ENCODE measurements at regions not wholly inside any gene's neighbourhood (a gene's known extent, or its start where the extent isn't known, plus 50 kb on each side); places are given as distances from the start of the nearest gene placed in this dataset.

GRCh38 chrX:17990532-17990931, 129.4 kb upstream of the RAI2 start:
- no peak overlapping the region for H3K27ac ChIP-seq (ENCODE audit: extremely low read depth, low read depth, low read length)
- BruUV-seq (replicated peaks), result no TSS peak
- H2AFZ ChIP-seq (ENCODE audit: low read depth, low read length), result no peak overlapping the region
- H3K9ac ChIP-seq (ENCODE audit: insufficient read depth in 1 of 2, low read depth in 2 of 2, low read length in 2 of 2), result no peak overlapping the region
- H3K4me1 ChIP-seq (replicated peaks in 1 of 2; ENCODE audit: control insufficient read depth in 2 of 2, insufficient read depth in 2 of 2, low read length in 2 of 2), result no peaks in the 10 kb centered on the region
- H3K4me3 ChIP-seq, result no peak overlapping the region
- intact Hi-C loops (cut with micrococcal nuclease) (no loop called here), in situ Hi-C loops (cut with MboI) (no loop called here)
- TF ChIP-seq ZNF384 (IDR thresholded peaks at IDR 0.05; ENCODE audit: low read depth, low read length) (no peak), KLF6 (CRISPR knock-in tag; IDR thresholded peaks at IDR 0.05; ENCODE audit: borderline replicate concordance) (no peak), EHMT2 (IDR thresholded peaks at IDR 0.05) (no peak), ZBTB7A (IDR thresholded peaks at IDR 0.05; ENCODE audit: borderline replicate concordance, control insufficient read depth, low read depth, low read length) (no peak), ZNF511 (CRISPR knock-in tag; IDR thresholded peaks at IDR 0.05) (no peak), ARID2 (IDR thresholded peaks at IDR 0.05) (no peak), TSC22D4 (tag; IDR thresholded peaks at IDR 0.05) (no peak), ILF3 (IDR thresholded peaks at IDR 0.05; ENCODE audit: borderline replicate concordance) (no peak), ZNF239 (CRISPR knock-in tag; IDR thresholded peaks at IDR 0.05) (no peak), POU5F1 (IDR thresholded peaks at IDR 0.05; ENCODE audit: borderline replicate concordance, low read depth, low read length, partially characterized antibody) (no peak), NFIX (CRISPR knock-in tag; IDR thresholded peaks at IDR 0.05; ENCODE audit: low read depth) (no peak), VEZF1 (CRISPR knock-in tag; IDR thresholded peaks at IDR 0.05) (no peak), HDGF (IDR thresholded peaks at IDR 0.05) (no peak), ZNF134 (CRISPR knock-in tag; conservative IDR thresholded peaks at IDR 0.05) (no peak)
- TF ChIP-seq, protein P1, sequence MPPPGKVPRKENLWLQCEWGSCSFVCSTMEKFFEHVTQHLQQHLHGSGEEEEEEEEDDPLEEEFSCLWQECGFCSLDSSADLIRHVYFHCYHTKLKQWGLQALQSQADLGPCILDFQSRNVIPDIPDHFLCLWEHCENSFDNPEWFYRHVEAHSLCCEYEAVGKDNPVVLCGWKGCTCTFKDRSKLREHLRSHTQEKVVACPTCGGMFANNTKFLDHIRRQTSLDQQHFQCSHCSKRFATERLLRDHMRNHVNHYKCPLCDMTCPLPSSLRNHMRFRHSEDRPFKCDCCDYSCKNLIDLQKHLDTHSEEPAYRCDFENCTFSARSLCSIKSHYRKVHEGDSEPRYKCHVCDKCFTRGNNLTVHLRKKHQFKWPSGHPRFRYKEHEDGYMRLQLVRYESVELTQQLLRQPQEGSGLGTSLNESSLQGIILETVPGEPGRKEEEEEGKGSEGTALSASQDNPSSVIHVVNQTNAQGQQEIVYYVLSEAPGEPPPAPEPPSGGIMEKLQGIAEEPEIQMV (tag; conservative IDR thresholded peaks at IDR 0.05; ENCODE audit: low read depth), result no peak
- TF ChIP-seq, protein P2, sequence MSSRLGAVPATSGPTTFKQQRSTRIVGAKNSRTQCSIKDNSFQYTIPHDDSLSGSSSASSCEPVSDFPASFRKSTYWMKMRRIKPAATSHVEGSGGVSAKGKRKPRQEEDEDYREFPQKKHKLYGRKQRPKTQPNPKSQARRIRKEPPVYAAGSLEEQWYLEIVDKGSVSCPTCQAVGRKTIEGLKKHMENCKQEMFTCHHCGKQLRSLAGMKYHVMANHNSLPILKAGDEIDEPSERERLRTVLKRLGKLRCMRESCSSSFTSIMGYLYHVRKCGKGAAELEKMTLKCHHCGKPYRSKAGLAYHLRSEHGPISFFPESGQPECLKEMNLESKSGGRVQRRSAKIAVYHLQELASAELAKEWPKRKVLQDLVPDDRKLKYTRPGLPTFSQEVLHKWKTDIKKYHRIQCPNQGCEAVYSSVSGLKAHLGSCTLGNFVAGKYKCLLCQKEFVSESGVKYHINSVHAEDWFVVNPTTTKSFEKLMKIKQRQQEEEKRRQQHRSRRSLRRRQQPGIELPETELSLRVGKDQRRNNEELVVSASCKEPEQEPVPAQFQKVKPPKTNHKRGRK (tag; IDR thresholded peaks at IDR 0.05), result no peak
- DNase-seq (ENCODE audit: extremely low read depth in 1 of 4, low spot score in 3 of 4) (no peak), ATAC-seq (no peak), FAIRE-seq (no peak)
- H4K20me1 ChIP-seq (replicated peaks; ENCODE audit: control insufficient read depth, insufficient read depth, low read length), result no peaks in the 10 kb centered on the region
- H3K9me1 ChIP-seq (ENCODE audit: control insufficient read depth, insufficient read depth, low read length), result no peaks in the 10 kb centered on the region
- H3K27me3 ChIP-seq (ENCODE audit: control insufficient read depth in 2 of 2, insufficient read depth in 2 of 2, low read length in 2 of 2), result peaks cover 0 to 5% of the 10 kb centered on the region in 2 experiments; a peak in 1 of 5 replicates
- no peak overlapping the region for H3K4me2 ChIP-seq (ENCODE audit: insufficient read depth, low read length)
- no peaks in the 10 kb centered on the region for H3K36me3 ChIP-seq (ENCODE audit: control insufficient read depth, insufficient read depth, low read length)
- H3K79me2 ChIP-seq (ENCODE audit: control insufficient read depth, insufficient read depth, low read length), result no peaks in the 10 kb centered on the region
- WGBS (ENCODE audit: insufficient coverage, low coverage, missing lambda C conversion rate), result 0% methylated on average over 1 of the region's 1 CpG
- ChIA-PET POLR2A (no interaction called here), CTCF (ENCODE audit: low intra/inter-chr PET ratio) (no interaction called here)
- H3K9me3 ChIP-seq (replicated peaks; ENCODE audit: control insufficient read depth, insufficient read depth, low read depth, low read length), result no peaks in the 10 kb centered on the region

All from K562 (cell line).